WTC11 (cell line): ENCODE measurements at regions not wholly inside any gene's neighbourhood (a gene's known extent, or its start where the extent isn't known, plus 50 kb on each side); places are given as distances from the start of the nearest gene placed in this dataset.

ENCODE experiments used
- CTCF ChIP-seq: fragments of 200-600 bp; IDR thresholded peaks from 2 replicates; pipeline ENCODE4 v1.8.0; 2022; ENCODE audit warnings: antibody characterized with exemption
- NR2C2 ChIP-seq: sonication (generic); formaldehyde crosslinking; IDR thresholded peaks from 2 replicates; pipeline ENCODE4 v1.8.0; 2022; ENCODE audit warnings: mild to moderate bottlenecking, missing genetic modification reagents
- NR3C1 ChIP-seq: sonication (generic); formaldehyde crosslinking; conservative IDR thresholded peaks from 2 replicates; pipeline ENCODE4 v1.8.1; 2023; ENCODE audit warnings: low read depth, mild to moderate bottlenecking, missing genetic modification reagents
- PRDM15 ChIP-seq: sonication (generic); formaldehyde crosslinking; IDR thresholded peaks from 2 replicates; pipeline ENCODE4 v1.8.0; 2022; ENCODE audit warnings: missing genetic modification reagents

- TF ChIP-seq CTCF = no peak
- TF ChIP-seq PRDM15 (CRISPR knock-in tag) = no peak
- no peak for TF ChIP-seq NR2C2 (CRISPR knock-in tag)
- TF ChIP-seq NR3C1 = no peak
Observed at GRCh38 chr4:134426821-134427220, 225.2 kb upstream of the PABPC4L start.
